ENCODE measurements at regions not wholly inside any gene's neighbourhood (a gene's known extent, or its start where the extent isn't known, plus 50 kb on each side); places are given as distances from the start of the nearest gene placed in this dataset.
A peak's percentile ranks its signal among the peaks of the same experiment; 100 is the strongest.

- DNase-seq = no peak
- H3K27me3 ChIP-seq (ENCODE audit: control insufficient read depth, insufficient read depth, low read length) = no peaks in the 10 kb centered on the region
- no peak overlapping the region for H3K4ac ChIP-seq (ENCODE audit: low read depth, low read length)
- H3K23ac ChIP-seq (ENCODE audit: low read depth, low read length) = no peak overlapping the region
- H2BK15ac ChIP-seq (ENCODE audit: low read depth, low read length) = no peak overlapping the region
- no peak overlapping the region for H2AK5ac ChIP-seq (ENCODE audit: low read depth, low read length)
- H4K20me1 ChIP-seq (ENCODE audit: insufficient read depth, low read length) = no peaks in the 10 kb centered on the region
- no peak overlapping the region for H3K56ac ChIP-seq (ENCODE audit: extremely low read depth, insufficient read depth, low read length)
- ChIA-PET CTCF (interaction anchor here (1.0 to 1.2 kb wide), 3 partner anchors 9 to 344 kb away, joined by 3 to 5 read pairs (median 3); no protein-coding TSS in a partner anchor), POLR2A (ENCODE audit: unreplicated experiment) (no interaction called here)
- no peaks in the 10 kb centered on the region for H3K9me3 ChIP-seq (ENCODE audit: control insufficient read depth, insufficient read depth, low read length)
- no peaks in the 10 kb centered on the region for H3K36me3 ChIP-seq (ENCODE audit: control insufficient read depth, insufficient read depth, low read length)
- dilution Hi-C loops (cut with HindIII; ENCODE audit: low sequenced_read_pairs, unreplicated experiment) (no loop called here), in situ Hi-C loops (cut with MboI; ENCODE audit: low sequenced_read_pairs) (no loop called here), intact Hi-C loops (cut with micrococcal nuclease) (no loop called here)
- BruUV-seq (replicated peaks) = no TSS peak
- H4K91ac ChIP-seq (ENCODE audit: insufficient read depth, low read depth, low read length) = no peak overlapping the region
- H3K9me1 ChIP-seq (ENCODE audit: insufficient read depth, low read length) = no peaks in the 10 kb centered on the region
- ATAC-seq (ENCODE audit: low read depth) = peak; percentile 19
- H3K14ac ChIP-seq (replicated peaks; ENCODE audit: low read depth, low read length) = no peak overlapping the region
- no peak overlapping the region for H2AK9ac ChIP-seq (replicated peaks; ENCODE audit: low read depth, low read length, poor library complexity)
- WGBS, 2 experiments (ENCODE audit: extremely low coverage in 2 of 2, insufficient read length in 1 of 2) = no CpG with 5 or more reads among the region's 3 CpGs
- no peak overlapping the region for H3K4me2 ChIP-seq (ENCODE audit: low read depth, low read length)
- no peaks in the 10 kb centered on the region for H3K4me1 ChIP-seq (ENCODE audit: control insufficient read depth, insufficient read depth, low read length)
- no peaks in the 10 kb centered on the region for H3K79me1 ChIP-seq (ENCODE audit: low read depth in 1 of 2, low read length in 2 of 2)
- H3K9ac ChIP-seq (ENCODE audit: low read depth, low read length) = no peak overlapping the region
- no peak overlapping the region for H3K4me3 ChIP-seq (ENCODE audit: insufficient read depth, low read depth, low read length)
- H2BK20ac ChIP-seq (ENCODE audit: low read depth, low read length) = no peak overlapping the region
- no peak overlapping the region for H2AFZ ChIP-seq (replicated peaks; ENCODE audit: low read length, poor library complexity)
- H4K8ac ChIP-seq (ENCODE audit: low read depth in 2 of 2, low read length in 2 of 2) = no peak overlapping the region
- no peak overlapping the region for H4K5ac ChIP-seq (ENCODE audit: low read depth, low read length)
- H3K18ac ChIP-seq (ENCODE audit: low read depth, low read length) = no peak overlapping the region
- TF ChIP-seq POLR2A (IDR thresholded peaks at IDR 0.05; ENCODE audit: low read depth, low read length) (no peak), BHLHE40 (IDR thresholded peaks at IDR 0.05; ENCODE audit: low read depth, low read length) (no peak), CTCF (conservative IDR thresholded peaks at IDR 0.05; ENCODE audit: low read depth, low read length) (no peak), USF2 (IDR thresholded peaks at IDR 0.05; ENCODE audit: low read depth, low read length) (no peak), NFE2L2 (IDR thresholded peaks at IDR 0.05; ENCODE audit: low read depth, low read length) (no peak), CHD1 (IDR thresholded peaks at IDR 0.05; ENCODE audit: low read depth, low read length) (no peak), MXI1 (IDR thresholded peaks at IDR 0.05; ENCODE audit: borderline replicate concordance, low read depth, low read length) (no peak), FOS (IDR thresholded peaks at IDR 0.05; ENCODE audit: low read depth, low read length) (no peak), RCOR1 (IDR thresholded peaks at IDR 0.05; ENCODE audit: insufficient replicate concordance, low read length) (no peak), RFX5 (IDR thresholded peaks at IDR 0.05; ENCODE audit: low read depth, low read length) (no peak), SMC3 (IDR thresholded peaks at IDR 0.05; ENCODE audit: low read depth, low read length) (no peak), MAZ (IDR thresholded peaks at IDR 0.05; ENCODE audit: borderline replicate concordance, low read depth, low read length) (no peak), ELK1 (IDR thresholded peaks at IDR 0.05; ENCODE audit: borderline replicate concordance, low read depth, low read length) (no peak), MAFK (IDR thresholded peaks at IDR 0.05; ENCODE audit: low read depth, low read length) (no peak), CEBPB (IDR thresholded peaks at IDR 0.05; ENCODE audit: low read depth, low read length) (no peak), RAD21 (IDR thresholded peaks at IDR 0.05; ENCODE audit: low read length) (no peak)
- H2BK120ac ChIP-seq (ENCODE audit: low read depth, low read length) = no peak overlapping the region
- no peak overlapping the region for H2BK5ac ChIP-seq (ENCODE audit: low read depth, low read length, poor library complexity, severe bottlenecking)
- H3K27ac ChIP-seq (ENCODE audit: insufficient read depth, low read length) = no peak overlapping the region
Measured at GRCh38 chr4:20592013-20592412, 108.2 kb upstream of the PACRGL start.
